Motor neuron (in vitro differentiated cells): ENCODE measurements at regions not wholly inside any gene's neighbourhood (a gene's known extent, or its start where the extent isn't known, plus 50 kb on each side); places are given as distances from the start of the nearest gene placed in this dataset.

Experiments used
- ATAC-seq, 8 experiments: fragments of 200-7000 bp; cut with Tn5 transposase; replicated peaks in 6 of 8; 2 replicates each; pipeline ENCODE4 v1.8.0; 2021; ENCODE audit warnings: mild to moderate bottlenecking in 8 of 8, moderate library complexity in 8 of 8
- H3K27ac ChIP-seq, 2 donors: fragments of 250-450 bp; sonication (Bioruptor Pico); 2 replicates each; pipeline ENCODE4 v1.9.0; 2021; ENCODE audit warnings: antibody characterized with exemption in 2 of 2, mild to moderate bottlenecking in 2 of 2, moderate library complexity in 1 of 2
- H3K4me1 ChIP-seq, 2 donors: fragments of 250-450 bp; sonication (Bioruptor Pico); replicated peaks in 1 of 2; 2 replicates each; pipeline ENCODE4 v1.6.1; 2021; ENCODE audit warnings: antibody characterized with exemption in 2 of 2, mild to moderate bottlenecking in 2 of 2, moderate library complexity in 1 of 2
- H3K4me3 ChIP-seq, 5 donors: fragments of 250-450 bp; sonication (Bioruptor Pico); 2 replicates each; pipeline ENCODE4 v1.9.0; 2021; ENCODE audit warnings: antibody characterized with exemption in 5 of 5, mild to moderate bottlenecking in 5 of 5, moderate library complexity in 4 of 5
- WGBS, 10 experiments: fragments of 450-650 bp; shearing (Covaris generic); methylation state at CpG; one replicate each; pipeline ENCODE4 v1.0.0; 2022; 5-methylcytosine and 5-hydroxymethylcytosine counted together
- in situ Hi-C, 9 experiments: fragments of 400-800 bp; cut with MboI; loops; one replicate each; pipeline ENCODE4 v1.15.0; 2021; ENCODE audit warnings: low sequenced_read_pairs in 9 of 9, low pct_unique_long_range_greater_than_20kb in 2 of 9; ENCODE audit not compliant: unreplicated experiment in 9 of 9

DNA sequence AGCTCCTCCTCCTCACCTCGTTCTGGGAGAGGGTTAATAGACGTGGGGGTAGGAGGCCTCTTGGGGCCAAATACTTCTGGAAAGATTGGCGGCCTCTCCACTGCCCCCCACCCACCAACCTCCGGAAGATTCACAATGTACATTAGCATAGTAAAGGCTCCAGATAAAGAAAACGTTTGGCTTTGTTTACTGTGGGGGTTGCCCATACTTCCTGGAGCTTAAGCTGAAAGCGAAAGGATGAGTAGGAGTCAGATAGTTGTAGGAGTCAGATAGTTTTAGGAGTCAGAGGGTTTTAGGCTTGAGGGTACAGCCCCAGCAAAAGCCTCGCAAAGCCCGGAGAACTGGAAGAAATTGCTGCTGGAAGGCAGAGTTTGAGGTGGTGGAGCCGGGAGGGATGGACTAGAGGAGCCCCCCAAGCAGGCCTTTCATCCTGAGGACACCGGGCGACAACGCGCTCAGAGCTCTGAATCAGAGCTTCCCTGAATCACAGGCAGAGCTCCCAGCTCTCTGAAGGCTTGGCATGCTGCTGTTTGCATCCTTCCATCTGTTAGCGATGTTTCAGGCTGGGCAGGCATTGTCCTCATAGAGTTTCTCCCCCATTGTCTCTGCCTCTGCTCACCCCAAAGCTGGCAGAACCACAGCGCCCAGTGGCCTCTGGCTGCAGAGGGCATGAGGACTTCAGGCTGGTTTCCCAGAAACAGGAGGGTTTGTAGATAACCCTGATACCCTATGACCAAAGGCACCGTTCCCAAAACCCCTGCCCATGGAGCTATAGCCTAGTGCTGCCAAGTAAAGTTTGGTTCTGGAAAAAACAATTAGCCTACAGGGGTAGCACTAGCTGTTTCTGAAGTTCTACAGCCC, 280.7 kb downstream of the BCOR start:
- Histone ChIP-seq H3K27ac (no peak overlapping the region), H3K4me3 (no peak overlapping the region), H3K4me1 (peaks cover 41 to 44% of the 10 kb centered on the region in 2 donors)
- in situ Hi-C loops: loop anchor here in 1 of 9 experiments (25.0 kb wide), 1 partner anchor 245 kb away; no protein-coding TSS in a partner anchor
- peak in 1 of 8 experiments; percentile 17 for ATAC-seq
- 0 to 31% (median 13%) methylated on average over 2 to 9 of the region's 16 CpGs; no CpG with 5 or more reads in 6 of the 10 experiments for WGBS, 10 experiments

- Histone ChIP-seq H3K27ac (no peak overlapping the region), H3K4me1 (peaks cover 43 to 48% of the 10 kb centered on the region in 2 donors), H3K4me3 (no peak overlapping the region)
- ATAC-seq: no peak
- in situ Hi-C loops: loop anchor here in 1 of 9 experiments (25.0 kb wide), 1 partner anchor 244 kb away; no protein-coding TSS in a partner anchor
- WGBS, 10 experiments: 39 to 54% (median 50%) methylated on average over 3 to 4 of the region's 12 CpGs; no CpG with 5 or more reads in 7 of the 10 experiments
These were observed 279.8 kb downstream of the BCOR start for GRCh38 chrX:39817754-39818470.

DNA sequence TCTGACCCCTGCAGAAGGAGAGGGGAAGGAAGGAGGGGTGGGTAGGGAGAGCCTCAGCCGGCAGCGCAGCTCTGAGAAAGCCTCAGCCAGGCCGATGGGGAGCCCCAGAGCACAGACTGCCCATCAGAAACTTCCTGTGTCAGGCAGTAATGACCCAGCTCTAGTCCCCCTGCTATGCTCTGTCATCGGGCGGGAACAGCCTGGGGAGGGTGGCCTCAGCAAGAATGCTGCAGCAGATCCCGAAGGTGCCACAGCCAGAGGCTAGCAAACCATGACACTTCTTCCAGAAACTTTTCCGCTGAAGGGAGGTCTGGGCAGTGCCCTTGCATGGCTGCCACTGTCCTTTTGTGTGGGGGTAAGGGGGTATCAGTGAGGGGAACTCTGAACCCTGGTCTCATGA, 279.0 kb downstream of the BCOR start:
- no peak overlapping the region for H3K4me3 ChIP-seq
- WGBS, 10 experiments: no CpG with 5 or more reads among the region's 7 CpGs
- in situ Hi-C loops: loop anchor here in 1 of 9 experiments (25.0 kb wide), 1 partner anchor 244 kb away; no protein-coding TSS in a partner anchor
- H3K27ac ChIP-seq: no peak overlapping the region
- H3K4me1 ChIP-seq: peaks cover 43 to 48% of the 10 kb centered on the region in 2 donors
- ATAC-seq: no peak

DNA sequence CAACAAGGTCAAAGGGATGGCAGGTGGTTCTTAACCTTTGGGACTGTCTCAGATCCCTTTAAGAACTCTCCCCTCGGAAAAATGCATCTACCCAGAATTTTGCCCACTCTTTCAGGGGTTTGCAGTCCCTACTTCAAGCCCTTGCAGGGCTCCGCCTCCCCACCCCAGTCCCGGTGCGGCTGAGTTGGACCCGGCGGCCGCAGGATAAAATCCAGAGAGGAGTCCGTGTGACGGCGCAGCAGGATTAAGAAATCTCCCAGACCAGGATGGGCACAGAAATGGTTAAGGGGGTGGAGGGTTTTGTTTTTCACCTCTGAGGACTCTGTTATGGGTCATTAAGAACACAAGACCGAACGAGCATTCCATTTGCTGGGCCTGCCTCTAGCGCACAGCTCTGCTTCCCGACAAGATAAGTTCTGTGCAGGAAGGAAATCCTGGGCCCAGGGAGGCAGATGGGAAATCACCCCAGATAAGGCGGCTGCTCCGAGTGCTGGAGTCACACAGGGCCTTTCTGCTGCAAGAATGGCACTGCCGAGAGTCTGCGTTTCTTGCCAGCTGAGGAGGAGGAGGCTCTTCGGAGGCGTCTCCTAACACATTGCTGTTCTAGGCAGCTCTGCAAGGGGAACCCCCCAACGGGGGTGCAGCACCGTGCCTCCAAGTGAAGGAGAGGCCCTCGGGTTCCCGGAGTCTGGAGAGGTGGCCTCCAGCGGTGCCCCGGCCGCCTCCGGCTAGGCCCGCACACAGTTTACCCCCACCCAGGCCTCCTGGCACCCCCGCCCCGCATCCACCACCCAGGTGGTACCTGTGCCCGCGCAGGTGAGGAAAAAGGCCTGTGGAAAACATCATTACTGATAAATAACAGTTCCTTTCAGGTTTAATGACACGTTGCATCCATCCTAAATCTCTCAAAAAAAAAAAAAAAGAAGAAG, 277.6 kb downstream of the BCOR start:
- peak overlapping the region; percentile 81 to 87 for H3K27ac ChIP-seq
- H3K4me1 ChIP-seq: peaks cover 43 to 48% of the 10 kb centered on the region in 2 donors
- H3K4me3 ChIP-seq: peak overlapping the region; percentile 27 to 44 (median 32)
- ATAC-seq: no peak
- 47 to 64% (median 48%) methylated on average over 9 to 12 of the region's 34 CpGs; no CpG with 5 or more reads in 7 of the 10 experiments for WGBS, 10 experiments
- in situ Hi-C loops: loop anchor here in 1 of 9 experiments (25.0 kb wide), 1 partner anchor 242 kb away; no protein-coding TSS in a partner anchor

- WGBS, 10 experiments: 0 to 40% (median 11%) methylated on average over 1 to 8 of the region's 98 CpGs; no CpG with 5 or more reads in 6 of the 10 experiments
- peak overlapping the region; percentile 81 to 87 for H3K27ac ChIP-seq
- H3K4me1 ChIP-seq: peaks cover 43 to 45% of the 10 kb centered on the region in 2 donors
- in situ Hi-C loops: loop anchor here in 1 of 9 experiments (25.0 kb wide), 1 partner anchor 241 kb away; no protein-coding TSS in a partner anchor
- H3K4me3 ChIP-seq: peak overlapping the region; percentile 27 to 44 (median 32)
- ATAC-seq: peak; percentile 61 to 89 (median 81)
These were observed 276.6 kb downstream of the BCOR start for GRCh38 chrX:39820938-39821708.

DNA sequence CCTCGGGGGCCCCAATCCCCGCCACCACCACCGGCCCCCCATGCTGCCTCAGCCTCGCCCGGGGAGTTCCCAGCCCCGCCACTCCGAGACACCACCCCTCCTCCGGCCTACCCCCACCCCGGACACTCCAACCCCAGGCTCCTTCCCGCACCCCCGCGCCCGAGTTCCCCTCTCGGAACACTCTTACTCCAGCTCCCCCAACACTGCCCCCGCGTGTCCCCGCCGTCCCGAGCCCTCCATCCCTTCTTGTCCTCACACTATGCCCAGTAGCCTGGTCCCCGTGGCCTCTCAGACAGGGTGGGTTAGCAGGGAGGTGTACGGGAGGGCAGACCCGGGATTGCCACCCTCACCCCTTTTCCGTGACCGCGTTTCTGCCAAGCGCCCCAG, 276.1 kb downstream of the BCOR start:
- in situ Hi-C loops: loop anchor here in 1 of 9 experiments (25.0 kb wide), 1 partner anchor 241 kb away; no protein-coding TSS in a partner anchor
- peak overlapping the region; percentile 27 to 44 (median 32) for H3K4me3 ChIP-seq
- no CpG with 5 or more reads among the region's 26 CpGs for WGBS, 10 experiments
- peaks cover 41% of the 10 kb centered on the region in 2 donors for H3K4me1 ChIP-seq
- ATAC-seq: no peak
- H3K27ac ChIP-seq: peak overlapping the region; percentile 62 to 81

- H3K4me3 ChIP-seq: no peak overlapping the region
- in situ Hi-C loops: loop anchor here in 1 of 9 experiments (25.0 kb wide), 1 partner anchor 240 kb away; no protein-coding TSS in a partner anchor
- H3K4me1 ChIP-seq: peaks cover 36% of the 10 kb centered on the region in 2 donors
- WGBS, 10 experiments: 30 to 81% (median 45%) methylated on average over 2 to 4 of the region's 15 CpGs; no CpG with 5 or more reads in 7 of the 10 experiments
- no peak for ATAC-seq
- peak overlapping the region; percentile 62 to 81 for H3K27ac ChIP-seq
These were observed 275.5 kb downstream of the BCOR start for GRCh38 chrX:39822133-39822748.

GRCh38 chrX:39823424-39823823, 274.3 kb downstream of the BCOR start:
- 57% methylated on average over 1 of the region's 1 CpG; no CpG with 5 or more reads in 9 of the 10 experiments for WGBS, 10 experiments
- Histone ChIP-seq H3K4me1 (peaks cover 24 to 29% of the 10 kb centered on the region in 2 donors), H3K27ac (no peak overlapping the region), H3K4me3 (no peak overlapping the region)
- in situ Hi-C loops: loop anchor here in 1 of 9 experiments (25.0 kb wide), 1 partner anchor 239 kb away; no protein-coding TSS in a partner anchor
- ATAC-seq: no peak

- no peak for ATAC-seq
- Histone ChIP-seq H3K4me1 (peaks cover 22 to 27% of the 10 kb centered on the region in 2 donors), H3K4me3 (no peak overlapping the region), H3K27ac (no peak overlapping the region)
- in situ Hi-C loops: loop anchor here in 1 of 9 experiments (25.0 kb wide), 1 partner anchor 238 kb away; no protein-coding TSS in a partner anchor
- WGBS, 10 experiments: 0% methylated on average over 1 of the region's 2 CpGs; no CpG with 5 or more reads in 9 of the 10 experiments
These were observed 273.9 kb downstream of the BCOR start for GRCh38 chrX:39823854-39824253.

GRCh38 chrX:39826813-39827543, 270.8 kb downstream of the BCOR start:
- Histone ChIP-seq H3K4me3 (no peak overlapping the region), H3K27ac (no peak overlapping the region), H3K4me1 (peaks cover 10 to 15% of the 10 kb centered on the region in 2 donors)
- 43 to 86% (median 80%) methylated on average over 1 to 9 of the region's 14 CpGs; no CpG with 5 or more reads in 7 of the 10 experiments for WGBS, 10 experiments
- no peak for ATAC-seq
- in situ Hi-C loops: no loop called here
